Endodermal cell (in vitro differentiated cells): ENCODE measurements at regions not wholly inside any gene's neighbourhood (a gene's known extent, or its start where the extent isn't known, plus 50 kb on each side); places are given as distances from the start of the nearest gene placed in this dataset.
A peak's percentile ranks its signal among the peaks of the same experiment; 100 is the strongest.

ENCODE experiments used
- DNase-seq: peaks from one replicate; pipeline ENCODE4 v3.0.0-alpha.2; 2017
- H3K27ac ChIP-seq: 2 replicates; pipeline ENCODE4 v1.5.1; 2013; ENCODE audit warnings: mild to moderate bottlenecking, low read depth, low read length, moderate library complexity
- H3K27me3 ChIP-seq: 2 replicates; pipeline ENCODE4 v1.6.1; 2013; ENCODE audit warnings: mild to moderate bottlenecking, low read length, moderate library complexity; ENCODE audit not compliant: insufficient read depth, control insufficient read depth, poor library complexity, severe bottlenecking
- H3K36me3 ChIP-seq: 2 replicates; pipeline ENCODE4 v1.7.0; 2013; ENCODE audit warnings: mild to moderate bottlenecking, low read length, moderate library complexity; ENCODE audit not compliant: control insufficient read depth, insufficient read depth
- H3K4me1 ChIP-seq: one replicate; pipeline ENCODE4 v1.7.0; 2013; ENCODE audit warnings: low read length; ENCODE audit not compliant: control insufficient read depth, insufficient read depth
- H3K4me3 ChIP-seq: 2 replicates; pipeline ENCODE4 v1.5.1; 2013; ENCODE audit warnings: mild to moderate bottlenecking, low read length, moderate library complexity
- H3K9ac ChIP-seq: 2 replicates; pipeline ENCODE4 v1.6.1; 2013; ENCODE audit warnings: mild to moderate bottlenecking, low read length, moderate library complexity; ENCODE audit not compliant: poor library complexity, severe bottlenecking; ENCODE audit errors: extremely low read depth
- H3K9me3 ChIP-seq: 2 replicates; pipeline ENCODE4 v1.6.1; 2013; ENCODE audit warnings: mild to moderate bottlenecking, low read length, moderate library complexity; ENCODE audit not compliant: control insufficient read depth
- H3K27ac Mint-ChIP-seq: 2 replicates; pipeline ENCODE4 v1.8.0; 2020; ENCODE audit warnings: mixed read lengths
- H3K27me3 Mint-ChIP-seq: 2 replicates; pipeline ENCODE4 v1.8.0; 2021; ENCODE audit warnings: mild to moderate bottlenecking, mixed read lengths; ENCODE audit not compliant: insufficient read depth
- H3K36me3 Mint-ChIP-seq: 2 replicates; pipeline ENCODE4 v1.8.0; 2020; ENCODE audit warnings: low read depth, mixed read lengths
- H3K4me1 Mint-ChIP-seq: 2 replicates; pipeline ENCODE4 v1.8.0; 2020; ENCODE audit warnings: mixed read lengths
- H3K4me3 Mint-ChIP-seq: 2 replicates; pipeline ENCODE4 v1.8.0; 2020; ENCODE audit warnings: mild to moderate bottlenecking, moderate library complexity, mixed read lengths
- H3K9me3 Mint-ChIP-seq: 2 replicates; pipeline ENCODE4 v1.8.0; 2020; ENCODE audit warnings: mild to moderate bottlenecking, mixed read lengths
- CTCF ChIP-seq: fragments of 200-600 bp; sonication (generic); conservative IDR thresholded peaks from 2 replicates; pipeline ENCODE4 v1.5.0; 2021; ENCODE audit warnings: antibody characterized with exemption, mild to moderate bottlenecking
- WGBS, 2 experiments: methylation state at CpG; one replicate each; pipeline versions ENCODE4 v1.1.5 to v1.1.7; 2013; ENCODE audit warnings: missing lambda C conversion rate in 2 of 2, mixed read lengths in 1 of 2; ENCODE audit not compliant: insufficient coverage in 1 of 2, insufficient read length in 1 of 2; 5-methylcytosine and 5-hydroxymethylcytosine counted together

GRCh38 chr5:88093765-88094164 lies 174.9 kb downstream of the TMEM161B start:
- Mint-ChIP-seq H3K4me1 (peaks cover 7% of the 10 kb centered on the region), H3K27me3 (no peaks in the 10 kb centered on the region), H3K27ac (no peak overlapping the region), H3K4me3 (no peak overlapping the region), H3K9me3 (no peaks in the 10 kb centered on the region), H3K36me3 (no peaks in the 10 kb centered on the region)
- no peak for TF ChIP-seq CTCF
- DNase-seq, result no peak
- H3K9ac ChIP-seq, result no peak overlapping the region
- H3K27me3 ChIP-seq, result no peaks in the 10 kb centered on the region
- WGBS, 2 experiments, result 70 to 92% methylated on average over 3 of the region's 3 CpGs
- H3K27ac ChIP-seq, result peak overlapping the region; percentile 99
- no peak overlapping the region for H3K4me3 ChIP-seq
- H3K4me1 ChIP-seq, result no peaks in the 10 kb centered on the region
- H3K36me3 ChIP-seq, result no peaks in the 10 kb centered on the region
- H3K9me3 ChIP-seq, result no peaks in the 10 kb centered on the region

- Histone ChIP-seq H3K27me3 (no peaks in the 10 kb centered on the region), H3K9ac (no peak overlapping the region), H3K4me3 (no peak overlapping the region), H3K4me1 (no peaks in the 10 kb centered on the region), H3K27ac (peak overlapping the region; percentile 99), H3K36me3 (no peaks in the 10 kb centered on the region), H3K9me3 (no peaks in the 10 kb centered on the region)
- WGBS, 2 experiments, result 57 to 69% methylated on average over 4 of the region's 4 CpGs
- H3K36me3 Mint-ChIP-seq, result no peaks in the 10 kb centered on the region
- no peak overlapping the region for H3K4me3 Mint-ChIP-seq
- no peak overlapping the region for H3K27ac Mint-ChIP-seq
- no peaks in the 10 kb centered on the region for H3K27me3 Mint-ChIP-seq
- DNase-seq, result no peak
- TF ChIP-seq CTCF, result no peak
- no peaks in the 10 kb centered on the region for H3K9me3 Mint-ChIP-seq
- H3K4me1 Mint-ChIP-seq, result peaks cover 7% of the 10 kb centered on the region
Observed at GRCh38 chr5:88092958-88093605, 175.6 kb downstream of the TMEM161B start.

- Mint-ChIP-seq H3K9me3 (no peaks in the 10 kb centered on the region), H3K36me3 (no peaks in the 10 kb centered on the region), H3K27ac (no peak overlapping the region), H3K4me1 (peaks cover 7% of the 10 kb centered on the region), H3K4me3 (no peak overlapping the region), H3K27me3 (no peaks in the 10 kb centered on the region)
- no peaks in the 10 kb centered on the region for H3K36me3 ChIP-seq
- no peaks in the 10 kb centered on the region for H3K27me3 ChIP-seq
- peak overlapping the region; percentile 99 for H3K27ac ChIP-seq
- no peak overlapping the region for H3K9ac ChIP-seq
- H3K9me3 ChIP-seq, result no peaks in the 10 kb centered on the region
- no CpG with 5 or more reads among the region's 1 CpG for WGBS, 2 experiments
- peak; percentile 52 for DNase-seq
- no peak for TF ChIP-seq CTCF
- H3K4me1 ChIP-seq, result no peaks in the 10 kb centered on the region
- H3K4me3 ChIP-seq, result no peak overlapping the region
Observed at GRCh38 chr5:88092358-88092757, 176.3 kb downstream of the TMEM161B start.
